GM18519 (cell line): ENCODE measurements at regions not wholly inside any gene's neighbourhood (a gene's known extent, or its start where the extent isn't known, plus 50 kb on each side); places are given as distances from the start of the nearest gene placed in this dataset.

Source experiments
- ATAC-seq: cut with Tn5 transposase; IDR thresholded peaks from one replicate; pipeline ENCODE4 v1.9.1; 2021; ENCODE audit warnings: mild to moderate bottlenecking, moderate library complexity; ENCODE audit not compliant: unreplicated experiment, low FRiP score

- ATAC-seq: no peak
Measured at GRCh38 chr18:68435581-68435980, 279.3 kb downstream of the TMX3 start.

- no peak for ATAC-seq
Measured at GRCh38 chr18:68431922-68432198, 283.0 kb downstream of the TMX3 start.

- ATAC-seq: no peak
Measured at GRCh38 chr18:68431111-68431921, 283.6 kb downstream of the TMX3 start.

- no peak for ATAC-seq
Measured at GRCh38 chr18:68429841-68430240, 285.1 kb downstream of the TMX3 start.

GRCh38 chr18:68429111-68429510 is 285.8 kb downstream of the TMX3 start:
- ATAC-seq: no peak

GRCh38 chr18:68428661-68429060 is 286.2 kb downstream of the TMX3 start:
- no peak for ATAC-seq

- no peak for ATAC-seq
Measured at GRCh38 chr18:68427951-68428401, 286.9 kb downstream of the TMX3 start.

GRCh38 chr18:68426731-68427315 is 288.1 kb downstream of the TMX3 start:
- no peak for ATAC-seq

- ATAC-seq: no peak
Measured at GRCh38 chr18:68418881-68419280, 296.0 kb downstream of the TMX3 start.

- ATAC-seq: no peak
Measured at GRCh38 chr18:68418226-68418868, 296.6 kb downstream of the TMX3 start.

- ATAC-seq: no peak
Measured at GRCh38 chr18:68417826-68418225, 297.1 kb downstream of the TMX3 start.

- ATAC-seq: no peak
Measured at GRCh38 chr18:68417166-68417799, 297.6 kb downstream of the TMX3 start.

GRCh38 chr18:68414407-68414806 is 300.5 kb downstream of the TMX3 start:
- ATAC-seq: no peak

- ATAC-seq: no peak
Measured at GRCh38 chr18:68409576-68409975, 305.3 kb downstream of the TMX3 start.

GRCh38 chr18:68406761-68407160 is 308.1 kb downstream of the TMX3 start:
- no peak for ATAC-seq

GRCh38 chr18:68402784-68403183 is 312.1 kb downstream of the TMX3 start:
- ATAC-seq: no peak

GRCh38 chr18:68400889-68401288 is 314.0 kb downstream of the TMX3 start:
- no peak for ATAC-seq

- ATAC-seq: no peak
Measured at GRCh38 chr18:68399721-68400120, 315.2 kb downstream of the TMX3 start.

GRCh38 chr18:68397241-68398035 is 317.5 kb downstream of the TMX3 start:
- no peak for ATAC-seq

GRCh38 chr18:68394705-68395104 is 320.2 kb downstream of the TMX3 start:
- no peak for ATAC-seq

GRCh38 chr18:68391801-68392200 is 323.1 kb downstream of the TMX3 start:
- ATAC-seq: no peak
